SK-N-SH (cell line): ENCODE measurements at regions not wholly inside any gene's neighbourhood (a gene's known extent, or its start where the extent isn't known, plus 50 kb on each side); places are given as distances from the start of the nearest gene placed in this dataset.

Source experiments
- CTCF ChIA-PET: fragments of 300-600, 350-600 bp; formaldehyde crosslinking; extraction: SDS; loops from one replicate; lab custom pipeline; 2021; lab: Yijun Ruan, JAX
- POLR2A ChIA-PET: fragments of 350-600 bp; sonication (Branson Sonifier 250); formaldehyde crosslinking; extraction: SDS; loops from one replicate; lab custom pipeline; 2020; ENCODE audit warnings: antibody characterized with exemption, inconsistent platforms; lab: Yijun Ruan, JAX
- DNase-seq: peaks from one replicate; pipeline ENCODE4 v3.0.0; 2012
- H2AFZ ChIP-seq: fragments of 200-600 bp; sonication (generic); 2 replicates; pipeline ENCODE4 v1.8.1; 2016; ENCODE audit warnings: antibody characterized with exemption, mild to moderate bottlenecking, low read depth
- H3F3A ChIP-seq: fragments of 200-600 bp; sonication (generic); replicated peaks from 2 replicates; pipeline ENCODE3; 2016; ENCODE audit warnings: antibody characterized with exemption, mild to moderate bottlenecking; ENCODE audit not compliant: insufficient read depth
- H3K27ac ChIP-seq, 2 experiments: fragments of 200-500 bp in 1 of 2; fragments of 200-600 bp in 1 of 2; sonication (Bioruptor generic) in 1 of 2; sonication (generic), shearing (Covaris generic) in 1 of 2; 2 replicates each; pipeline versions ENCODE4 v1.5.1 to v1.6.1; 2014 to 2016; ENCODE audit warnings: low read depth in 2 of 2, inconsistent platforms in 1 of 2, low read length in 1 of 2, mild to moderate bottlenecking in 1 of 2, mixed read lengths in 1 of 2
- H3K27me3 ChIP-seq: fragments of 200-600 bp; sonication (generic), shearing (Covaris generic); 2 replicates; pipeline ENCODE4 v1.6.1; 2016; ENCODE audit warnings: mixed run types; ENCODE audit not compliant: insufficient read depth
- H3K36me3 ChIP-seq, 2 experiments: fragments of 200-500 bp in 1 of 2; fragments of 200-600 bp in 1 of 2; sonication (Bioruptor generic) in 1 of 2; sonication (generic) in 1 of 2; replicated peaks in 1 of 2; 2 replicates each; pipeline versions ENCODE3 to v1.5.1; 2014 to 2016; ENCODE audit warnings: low read length in 1 of 2, mild to moderate bottlenecking in 1 of 2; ENCODE audit not compliant: insufficient read depth in 2 of 2, control insufficient read depth in 1 of 2
- H3K4me1 ChIP-seq, 2 experiments: fragments of 200-500 bp in 1 of 2; fragments of 200-600 bp in 1 of 2; sonication (Bioruptor generic) in 1 of 2; sonication (generic), shearing (Covaris generic) in 1 of 2; 2 replicates each; pipeline versions ENCODE4 v1.5.1 to v1.6.1; 2014 to 2016; ENCODE audit warnings: low read depth in 1 of 2, low read length in 1 of 2, mixed run types in 1 of 2; ENCODE audit not compliant: insufficient read depth in 2 of 2, control insufficient read depth in 1 of 2
- H3K4me2 ChIP-seq: fragments of 200-600 bp; sonication (generic), shearing (Covaris generic); 2 replicates; pipeline ENCODE4 v1.6.1; 2017; ENCODE audit warnings: mixed run types
- H3K4me3 ChIP-seq, 2 experiments: fragments of 200-500 bp in 1 of 2; fragments of 200-600 bp in 1 of 2; sonication (Bioruptor generic) in 1 of 2; sonication (generic), shearing (Covaris generic) in 1 of 2; 2 replicates each; pipeline versions ENCODE4 v1.5.1 to v1.8.1; 2014 to 2016; ENCODE audit warnings: low read depth in 2 of 2, inconsistent platforms in 1 of 2, low read length in 1 of 2, mild to moderate bottlenecking in 1 of 2, mixed read lengths in 1 of 2, moderate library complexity in 1 of 2
- H3K79me2 ChIP-seq: fragments of 200-600 bp; sonication (generic); 2 replicates; pipeline ENCODE4 v1.8.1; 2017; ENCODE audit warnings: mild to moderate bottlenecking; ENCODE audit not compliant: insufficient read depth
- H3K9ac ChIP-seq: fragments of 200-600 bp; sonication (generic); 2 replicates; pipeline ENCODE4 v1.6.1; 2017; ENCODE audit warnings: mixed run types
- H3K9me2 ChIP-seq: fragments of 200-600 bp; sonication (generic); 2 replicates; pipeline ENCODE4 v1.6.1; 2017; ENCODE audit warnings: mixed run types
- H3K9me3 ChIP-seq: fragments of 200-600 bp; sonication (generic); 2 replicates; pipeline ENCODE4 v1.6.1; 2017; ENCODE audit warnings: mixed run types, mild to moderate bottlenecking, moderate library complexity
- H4K20me1 ChIP-seq: fragments of 200-600 bp; sonication (generic); 2 replicates; pipeline ENCODE4 v1.6.1; 2017; ENCODE audit warnings: mild to moderate bottlenecking, mixed run types; ENCODE audit not compliant: insufficient read depth
- CHD2 ChIP-seq: fragments of 150-350 bp; IDR thresholded peaks from 2 replicates; pipeline ENCODE4 v1.6.1; 2018; ENCODE audit warnings: low read length; ENCODE audit not compliant: partially characterized antibody
- ELF1 ChIP-seq: IDR thresholded peaks from 2 replicates; pipeline ENCODE4 v1.4.0; 2012
- FOXJ3 ChIP-seq: sonication (generic); formaldehyde crosslinking; IDR thresholded peaks from 2 replicates; pipeline ENCODE4 v1.5.1; 2020; ENCODE audit warnings: mild to moderate bottlenecking, missing genetic modification reagents
- FOXM1 ChIP-seq: IDR thresholded peaks from 2 replicates; pipeline ENCODE4 v1.4.0; 2012; ENCODE audit warnings: low read depth, mild to moderate bottlenecking
- GABPA ChIP-seq: IDR thresholded peaks from 2 replicates; pipeline ENCODE4 v1.4.0; 2012; ENCODE audit warnings: low read depth, mild to moderate bottlenecking
- GATA2 ChIP-seq: sonication (generic); formaldehyde crosslinking; IDR thresholded peaks from 2 replicates; pipeline ENCODE4 v1.5.0; 2020; ENCODE audit warnings: mild to moderate bottlenecking, missing genetic modification reagents
- IRF3 ChIP-seq: fragments of 150-350 bp; IDR thresholded peaks from 2 replicates; pipeline ENCODE4 v1.6.1; 2016; ENCODE audit warnings: mild to moderate bottlenecking, low read depth, low read length
- MEF2A ChIP-seq: IDR thresholded peaks from 2 replicates; pipeline ENCODE4 v1.4.0; 2012; ENCODE audit warnings: low read depth, borderline replicate concordance
- MXI1 ChIP-seq: IDR thresholded peaks from 2 replicates; pipeline ENCODE4 v1.6.1; 2012; ENCODE audit warnings: mild to moderate bottlenecking, low read depth, low read length, improper control_type of control experiment
- NRF1 ChIP-seq: IDR thresholded peaks from 2 replicates; pipeline ENCODE4 v1.6.1; 2012; ENCODE audit warnings: low read depth, mild to moderate bottlenecking, low read length
- PBX3 ChIP-seq: IDR thresholded peaks from 2 replicates; pipeline ENCODE4; 2012
- POLR2AphosphoS5 ChIP-seq: IDR thresholded peaks from 2 replicates; pipeline ENCODE4 v1.6.1; 2012; ENCODE audit warnings: low read depth, low read length
- RFX5 ChIP-seq: IDR thresholded peaks from 2 replicates; pipeline ENCODE4 v1.6.1; 2012; ENCODE audit warnings: mild to moderate bottlenecking, improper control_type of control experiment, low read length
- RXRA ChIP-seq: IDR thresholded peaks from 2 replicates; pipeline ENCODE4 v1.4.0; 2012; ENCODE audit warnings: low read depth, mild to moderate bottlenecking, borderline replicate concordance
- SMC3 ChIP-seq: IDR thresholded peaks from 2 replicates; pipeline ENCODE4 v1.6.1; 2012; ENCODE audit warnings: low read depth, low read length, improper control_type of control experiment
- USF1 ChIP-seq: IDR thresholded peaks from 2 replicates; pipeline ENCODE4 v1.4.0; 2012; ENCODE audit warnings: low read depth, borderline replicate concordance
- USF2 ChIP-seq: fragments of 150-350 bp; IDR thresholded peaks from 2 replicates; pipeline ENCODE4 v1.6.1; 2017; ENCODE audit warnings: antibody characterized with exemption, low read length, low read depth, borderline replicate concordance
- YY1 ChIP-seq: IDR thresholded peaks from 2 replicates; pipeline ENCODE4 v1.4.0; 2012; ENCODE audit warnings: low read depth, mild to moderate bottlenecking
- whole genome bisulfite sequencing: methylation state at CpG from one replicate; pipeline ENCODE4 v1.1.6; 2017; ENCODE audit warnings: low lambda C conversion rate; 5-methylcytosine and 5-hydroxymethylcytosine counted together
- TF ChIP-seq, protein P1 (sequence below): fragments of 200-600 bp; sonication (generic); IDR thresholded peaks from 2 replicates; pipeline ENCODE4 v1.6.1; 2017; ENCODE audit warnings: antibody characterized with exemption, mild to moderate bottlenecking, moderate library complexity

GRCh38 chr11:111148121-111148520, 97.4 kb upstream of the POU2AF2 start:
- POLR2A ChIA-PET, result no interaction called here
- CTCF ChIA-PET, result interaction anchor here (1.2 to 2.2 kb wide), 2 partner anchors 82 to 132 kb away, joined by 3 to 8 read pairs; no protein-coding TSS in a partner anchor
- no peak overlapping the region for H2AFZ ChIP-seq
- WGBS, result 21% methylated on average over 3 of the region's 3 CpGs
- H3K27me3 ChIP-seq, result no peaks in the 10 kb centered on the region
- H3K9me3 ChIP-seq, result no peaks in the 10 kb centered on the region
- no peak for DNase-seq
- H3K4me1 ChIP-seq, result peaks cover 0 to 13% of the 10 kb centered on the region in 2 experiments; a peak in 2 of 4 replicates
- H3K36me3 ChIP-seq, result no peaks in the 10 kb centered on the region
- H3K9ac ChIP-seq, result no peak overlapping the region
- no peaks in the 10 kb centered on the region for H3F3A ChIP-seq
- H4K20me1 ChIP-seq, result no peaks in the 10 kb centered on the region
- H3K27ac ChIP-seq, result peak overlapping the region in 1 of 2 experiments; percentile 92; a peak in 2 of 4 replicates
- H3K9me2 ChIP-seq, result no peaks in the 10 kb centered on the region
- no peak for TF ChIP-seq ELF1
- no peak for TF ChIP-seq USF1
- TF ChIP-seq FOXJ3 (CRISPR knock-in tag), result no peak
- TF ChIP-seq, protein P1, sequence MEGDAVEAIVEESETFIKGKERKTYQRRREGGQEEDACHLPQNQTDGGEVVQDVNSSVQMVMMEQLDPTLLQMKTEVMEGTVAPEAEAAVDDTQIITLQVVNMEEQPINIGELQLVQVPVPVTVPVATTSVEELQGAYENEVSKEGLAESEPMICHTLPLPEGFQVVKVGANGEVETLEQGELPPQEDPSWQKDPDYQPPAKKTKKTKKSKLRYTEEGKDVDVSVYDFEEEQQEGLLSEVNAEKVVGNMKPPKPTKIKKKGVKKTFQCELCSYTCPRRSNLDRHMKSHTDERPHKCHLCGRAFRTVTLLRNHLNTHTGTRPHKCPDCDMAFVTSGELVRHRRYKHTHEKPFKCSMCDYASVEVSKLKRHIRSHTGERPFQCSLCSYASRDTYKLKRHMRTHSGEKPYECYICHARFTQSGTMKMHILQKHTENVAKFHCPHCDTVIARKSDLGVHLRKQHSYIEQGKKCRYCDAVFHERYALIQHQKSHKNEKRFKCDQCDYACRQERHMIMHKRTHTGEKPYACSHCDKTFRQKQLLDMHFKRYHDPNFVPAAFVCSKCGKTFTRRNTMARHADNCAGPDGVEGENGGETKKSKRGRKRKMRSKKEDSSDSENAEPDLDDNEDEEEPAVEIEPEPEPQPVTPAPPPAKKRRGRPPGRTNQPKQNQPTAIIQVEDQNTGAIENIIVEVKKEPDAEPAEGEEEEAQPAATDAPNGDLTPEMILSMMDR, result no peak
- no peak for TF ChIP-seq RXRA
- no peak for TF ChIP-seq USF2
- TF ChIP-seq NRF1, result no peak
- TF ChIP-seq MXI1, result no peak
- TF ChIP-seq SMC3, result no peak
- TF ChIP-seq GABPA, result no peak
- TF ChIP-seq MEF2A, result no peak
- TF ChIP-seq GATA2 (CRISPR knock-in tag), result no peak
- no peak for TF ChIP-seq RFX5
- TF ChIP-seq YY1, result no peak
- no peak for TF ChIP-seq PBX3
- H3K4me3 ChIP-seq, result no peak overlapping the region
- H3K79me2 ChIP-seq, result no peaks in the 10 kb centered on the region
- no peak overlapping the region for H3K4me2 ChIP-seq

- Histone ChIP-seq H3K9me2 (no peaks in the 10 kb centered on the region), H3F3A (no peaks in the 10 kb centered on the region), H2AFZ (no peak overlapping the region), H3K36me3 (no peaks in the 10 kb centered on the region), H3K79me2 (no peaks in the 10 kb centered on the region), H3K4me1 (no peaks in the 10 kb centered on the region; a peak in 1 of 4 replicates), H3K9me3 (no peaks in the 10 kb centered on the region), H3K27ac (no peak overlapping the region), H3K9ac (no peak overlapping the region), H3K27me3 (no peaks in the 10 kb centered on the region), H3K4me3 (no peak overlapping the region), H3K4me2 (no peak overlapping the region), H4K20me1 (no peaks in the 10 kb centered on the region)
- DNase-seq, result no peak
- POLR2A ChIA-PET, result no interaction called here
- 30% methylated on average over 1 of the region's 1 CpG for WGBS
- CTCF ChIA-PET, result no interaction called here
- TF ChIP-seq USF1, result no peak
- TF ChIP-seq GATA2 (CRISPR knock-in tag), result no peak
- no peak for TF ChIP-seq RFX5
- no peak for TF ChIP-seq IRF3
- no peak for TF ChIP-seq FOXM1
- TF ChIP-seq CHD2, result no peak
- no peak for TF ChIP-seq POLR2AphosphoS5
- no peak for TF ChIP-seq NRF1
- no peak for TF ChIP-seq USF2
These were observed 107.7 kb upstream of the POU2AF2 start for GRCh38 chr11:111137846-111138245.
